ENCODE measurements at regions not wholly inside any gene's neighbourhood (a gene's known extent, or its start where the extent isn't known, plus 50 kb on each side); places are given as distances from the start of the nearest gene placed in this dataset.

DNA sequence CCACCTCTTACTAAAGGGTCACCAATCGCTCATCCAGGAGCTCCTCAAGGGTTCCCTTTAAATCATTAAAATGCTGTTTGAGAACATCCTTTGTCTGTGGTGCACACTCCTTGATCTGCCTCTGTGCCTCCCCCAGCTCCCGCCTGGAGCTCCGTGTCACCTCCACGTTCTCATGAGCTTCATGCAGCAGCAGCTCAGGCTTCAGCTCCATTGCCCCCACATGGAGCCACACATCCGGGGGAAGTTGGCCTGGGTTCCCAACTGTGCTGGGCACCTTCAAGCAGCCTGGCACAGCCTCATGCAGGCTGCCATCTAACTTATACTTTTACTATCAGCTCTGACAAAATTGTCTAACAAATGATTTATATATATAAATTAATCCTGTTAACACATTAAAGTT, 585.8 kb upstream of the FAM174A start:
- TF ChIP-seq ZFX (IDR thresholded peaks at IDR 0.05), result no peak
- TF ChIP-seq, protein P1, sequence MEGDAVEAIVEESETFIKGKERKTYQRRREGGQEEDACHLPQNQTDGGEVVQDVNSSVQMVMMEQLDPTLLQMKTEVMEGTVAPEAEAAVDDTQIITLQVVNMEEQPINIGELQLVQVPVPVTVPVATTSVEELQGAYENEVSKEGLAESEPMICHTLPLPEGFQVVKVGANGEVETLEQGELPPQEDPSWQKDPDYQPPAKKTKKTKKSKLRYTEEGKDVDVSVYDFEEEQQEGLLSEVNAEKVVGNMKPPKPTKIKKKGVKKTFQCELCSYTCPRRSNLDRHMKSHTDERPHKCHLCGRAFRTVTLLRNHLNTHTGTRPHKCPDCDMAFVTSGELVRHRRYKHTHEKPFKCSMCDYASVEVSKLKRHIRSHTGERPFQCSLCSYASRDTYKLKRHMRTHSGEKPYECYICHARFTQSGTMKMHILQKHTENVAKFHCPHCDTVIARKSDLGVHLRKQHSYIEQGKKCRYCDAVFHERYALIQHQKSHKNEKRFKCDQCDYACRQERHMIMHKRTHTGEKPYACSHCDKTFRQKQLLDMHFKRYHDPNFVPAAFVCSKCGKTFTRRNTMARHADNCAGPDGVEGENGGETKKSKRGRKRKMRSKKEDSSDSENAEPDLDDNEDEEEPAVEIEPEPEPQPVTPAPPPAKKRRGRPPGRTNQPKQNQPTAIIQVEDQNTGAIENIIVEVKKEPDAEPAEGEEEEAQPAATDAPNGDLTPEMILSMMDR (conservative IDR thresholded peaks at IDR 0.05), result no peak
- no peak overlapping the region for H3K27ac ChIP-seq

DNA sequence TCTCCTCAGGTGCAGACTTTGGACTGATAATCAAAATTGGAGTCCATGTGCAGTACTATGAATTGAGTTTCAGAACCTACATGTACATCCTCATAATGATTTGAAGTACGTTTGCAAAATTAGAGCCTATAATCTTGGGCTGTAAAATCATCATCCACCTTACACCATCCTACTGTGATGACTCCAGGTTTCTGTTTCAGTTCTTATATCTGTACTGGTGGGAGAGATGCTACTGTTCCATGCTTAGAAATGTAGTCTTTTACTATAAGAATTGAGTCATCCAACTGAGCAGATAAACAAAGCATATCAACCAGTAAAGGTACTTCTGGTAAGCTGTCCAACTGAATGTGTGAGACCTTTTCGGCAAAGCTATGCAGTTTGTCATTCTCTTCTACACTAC, 586.3 kb upstream of the FAM174A start:
- H3K27ac ChIP-seq, result no peak overlapping the region
- no peak for TF ChIP-seq ZFX (IDR thresholded peaks at IDR 0.05)
- TF ChIP-seq, protein P1 (conservative IDR thresholded peaks at IDR 0.05), result no peak

DNA sequence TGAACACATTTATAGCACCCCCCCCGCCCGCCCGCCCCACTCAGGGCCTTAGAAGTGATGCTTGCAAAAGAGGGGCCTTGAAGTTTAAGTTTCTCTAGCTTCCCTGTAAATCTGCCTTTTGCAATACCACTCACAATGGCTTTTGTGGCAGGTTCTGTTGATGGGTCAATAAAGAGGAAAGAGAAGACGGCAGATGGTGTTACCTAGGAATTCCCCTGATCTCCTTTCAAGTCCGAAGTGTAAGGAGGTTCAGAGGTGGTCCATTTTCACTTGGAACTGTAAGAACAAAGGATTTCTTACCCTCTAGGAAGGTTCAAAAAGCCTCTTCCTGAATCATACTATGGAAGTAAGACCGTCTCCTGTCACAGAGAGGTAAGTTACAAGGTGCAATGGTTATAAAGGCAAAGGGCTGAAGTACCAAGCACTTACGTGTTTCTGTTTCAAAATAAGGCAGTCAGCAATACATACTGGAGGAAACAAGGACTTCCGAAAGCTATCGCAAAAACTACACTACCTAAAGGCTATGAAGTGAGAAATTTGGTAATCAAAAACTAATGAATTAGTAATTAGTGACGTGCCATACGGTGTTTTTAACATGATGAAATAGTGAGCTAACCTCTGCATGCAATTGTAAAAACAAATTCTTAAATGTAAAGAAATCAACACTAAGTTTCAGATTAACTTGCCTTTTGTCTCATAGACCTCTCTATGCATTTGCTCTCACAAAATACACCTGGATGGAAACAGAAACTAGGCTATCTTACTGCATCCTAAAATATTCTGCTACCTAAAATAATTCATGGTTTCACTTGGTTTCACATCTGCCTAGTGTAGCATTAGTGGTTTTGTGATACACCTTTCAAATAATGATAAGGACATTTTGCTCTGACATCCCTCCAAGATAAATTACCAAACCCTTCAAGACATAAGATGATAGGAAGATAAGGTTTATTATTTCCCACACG, 589.4 kb upstream of the FAM174A start:
- TF ChIP-seq, protein P1 (conservative IDR thresholded peaks at IDR 0.05), result no peak
- no peak for TF ChIP-seq ZFX (IDR thresholded peaks at IDR 0.05)
- no peak overlapping the region for H3K27ac ChIP-seq

DNA sequence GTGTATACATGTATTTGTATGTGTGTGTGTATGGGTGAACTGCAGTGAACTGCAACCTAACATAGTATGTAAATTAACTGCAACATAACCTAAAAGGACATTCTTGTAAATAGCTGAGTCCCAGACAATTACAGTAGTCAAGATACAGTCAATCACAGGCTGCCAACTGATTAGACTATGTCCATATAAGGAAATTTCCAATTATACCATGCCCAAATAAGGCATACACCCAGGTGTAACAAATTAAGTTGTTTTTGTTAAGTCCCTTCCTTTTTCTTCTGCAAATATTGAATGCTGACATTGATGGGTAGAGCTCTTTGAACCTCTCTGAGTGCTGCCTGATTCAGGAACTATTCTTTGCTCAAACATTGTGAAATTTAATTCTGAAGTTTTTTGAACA, 594.6 kb upstream of the FAM174A start:
- H3K27ac ChIP-seq, result no peak overlapping the region
- TF ChIP-seq ZFX (IDR thresholded peaks at IDR 0.05), result no peak
- TF ChIP-seq, protein P1 (conservative IDR thresholded peaks at IDR 0.05), result no peak

DNA sequence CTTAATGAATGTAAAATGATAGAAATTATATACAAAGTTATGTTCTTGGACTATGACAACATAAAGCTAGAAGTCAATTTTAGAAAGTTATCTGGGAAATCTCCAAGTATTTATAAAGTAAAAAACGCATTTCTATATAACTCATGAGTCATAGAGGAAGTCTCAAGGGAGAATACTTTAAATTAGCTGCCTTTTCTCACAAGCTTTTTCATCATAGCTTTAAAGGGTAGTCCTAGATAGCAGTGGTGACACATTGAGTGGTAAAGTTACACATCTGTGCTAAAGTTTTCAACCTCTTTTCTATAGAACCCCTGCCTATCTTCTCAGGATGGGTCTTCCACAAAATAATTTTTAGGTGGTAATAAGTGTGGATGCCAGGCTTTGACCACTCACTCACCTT, 598.3 kb upstream of the FAM174A start:
- H3K27ac ChIP-seq, result no peak overlapping the region
- TF ChIP-seq, protein P1 (conservative IDR thresholded peaks at IDR 0.05), result no peak
- TF ChIP-seq ZFX (IDR thresholded peaks at IDR 0.05), result no peak

DNA sequence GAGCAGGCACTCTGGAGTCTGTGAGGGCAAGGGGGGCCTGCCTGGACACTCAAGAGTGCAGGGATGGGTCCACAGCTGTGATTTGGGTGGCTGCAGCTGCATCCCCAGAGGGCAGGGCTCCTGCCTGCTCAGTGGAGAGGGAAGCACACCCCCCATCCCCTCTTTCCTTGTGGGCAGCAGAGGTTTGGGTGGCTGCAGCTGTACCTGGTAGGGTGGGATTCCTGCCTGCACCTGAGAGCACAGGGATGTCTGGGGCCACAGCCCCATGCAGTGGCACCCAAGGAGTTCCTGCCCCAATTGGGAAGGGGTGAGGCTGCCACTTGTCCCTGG, 605.4 kb upstream of the FAM174A start:
- TF ChIP-seq ZFX (IDR thresholded peaks at IDR 0.05), result no peak
- TF ChIP-seq, protein P1 (conservative IDR thresholded peaks at IDR 0.05), result no peak
- no peak overlapping the region for H3K27ac ChIP-seq

DNA sequence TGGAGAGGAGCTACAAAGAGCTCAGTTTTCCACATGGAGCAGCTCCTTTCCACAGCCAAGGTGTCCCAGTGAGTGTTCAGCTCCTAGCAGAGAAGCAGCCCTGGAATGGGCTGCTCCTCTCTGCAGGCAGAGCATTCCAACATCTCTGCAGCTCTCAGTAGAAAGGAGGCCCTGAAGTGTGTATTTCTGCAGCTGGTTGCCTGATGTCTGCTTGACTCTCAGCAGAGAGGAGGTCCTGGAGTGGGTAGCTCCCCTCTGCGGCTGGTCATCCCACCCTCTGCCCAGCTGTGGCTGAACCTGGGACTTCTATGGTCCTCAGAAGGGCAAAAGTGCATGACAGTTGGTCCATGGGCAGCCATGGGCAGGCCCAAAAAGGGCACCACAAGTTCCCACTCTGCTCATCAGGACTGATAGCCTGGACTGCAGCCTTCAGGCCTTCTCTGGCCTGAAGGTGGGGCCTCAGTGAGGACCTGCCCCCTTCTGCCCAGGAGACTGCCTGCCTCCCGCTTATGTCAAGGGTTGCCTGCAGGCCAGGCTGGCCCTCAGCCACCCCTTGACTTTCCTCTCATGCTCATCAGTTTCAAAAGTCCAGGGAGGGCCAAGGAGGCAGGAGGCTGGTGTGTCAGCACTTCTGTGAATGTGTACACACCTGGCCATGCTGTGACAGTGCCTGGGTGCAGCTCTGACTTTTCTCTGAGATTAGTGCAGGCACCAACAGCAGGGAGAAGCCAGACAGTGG, 605.9 kb upstream of the FAM174A start:
- no peak overlapping the region for H3K27ac ChIP-seq
- TF ChIP-seq, protein P1 (conservative IDR thresholded peaks at IDR 0.05), result no peak
- no peak for TF ChIP-seq ZFX (IDR thresholded peaks at IDR 0.05)

All from C4-2B (cell line).